ENCODE measurements at regions not wholly inside any gene's neighbourhood (a gene's known extent, or its start where the extent isn't known, plus 50 kb on each side); places are given as distances from the start of the nearest gene placed in this dataset.

DNA sequence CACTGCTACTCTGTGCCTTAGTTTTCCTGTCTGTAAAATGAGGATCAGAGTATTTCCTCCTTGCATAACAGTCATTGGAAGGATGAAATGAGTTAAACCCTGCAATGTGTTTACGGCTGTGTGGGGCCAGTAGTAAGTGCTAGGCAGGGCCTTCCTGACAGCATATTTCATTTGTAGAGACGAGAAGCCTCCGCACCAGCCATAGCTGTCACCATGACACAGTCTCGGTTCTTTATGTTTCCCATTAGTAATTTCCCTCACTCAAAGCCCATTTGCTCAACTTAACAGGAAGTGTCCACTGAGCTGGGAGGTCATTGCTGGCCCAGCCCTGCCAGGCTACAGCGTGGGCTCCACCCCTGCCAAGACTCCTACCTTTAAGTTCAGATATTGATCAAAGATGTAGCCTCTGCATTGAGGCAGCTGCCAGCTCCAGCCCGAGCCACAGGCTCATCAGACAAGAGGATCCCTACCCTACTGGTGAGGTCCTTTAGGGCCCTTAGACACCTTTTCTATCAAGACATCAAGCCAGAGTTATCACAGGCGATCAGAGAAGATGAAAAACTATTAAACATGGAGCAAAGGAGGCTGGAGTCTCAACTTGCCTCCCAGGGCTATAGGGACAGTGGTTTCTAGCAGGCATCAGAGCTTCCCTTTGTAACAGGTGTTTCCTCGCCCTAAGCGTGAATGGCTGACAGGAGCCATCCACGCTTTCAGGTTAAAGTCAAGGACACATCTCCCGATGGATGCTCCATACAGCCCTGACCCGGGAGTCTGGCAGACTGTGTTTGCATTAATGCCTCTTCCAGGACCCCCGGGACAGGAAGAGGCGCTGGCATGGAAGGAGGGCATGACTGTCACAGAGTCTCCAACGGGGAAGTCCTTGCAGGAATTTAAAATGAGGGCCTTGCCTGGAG is 251.7 kb downstream of the NDUFA10 start:
- ATAC-seq, result no peak
- TF ChIP-seq ZC3H10 (CRISPR knock-in tag; IDR thresholded peaks at IDR 0.05) (no peak), ZFP3 (CRISPR knock-in tag; IDR thresholded peaks at IDR 0.05) (no peak), ZFP30 (CRISPR knock-in tag; IDR thresholded peaks at IDR 0.05) (no peak), GLIS3 (CRISPR knock-in tag; IDR thresholded peaks at IDR 0.05) (no peak), ARNTL (CRISPR knock-in tag; IDR thresholded peaks at IDR 0.05; ENCODE audit: borderline replicate concordance, low read depth) (no peak), SNAI2 (CRISPR knock-in tag; IDR thresholded peaks at IDR 0.05) (no peak), OSR1 (CRISPR knock-in tag; IDR thresholded peaks at IDR 0.05) (no peak), ISL1 (CRISPR knock-in tag; IDR thresholded peaks at IDR 0.05) (no peak), TOX (CRISPR knock-in tag; IDR thresholded peaks at IDR 0.05; ENCODE audit: borderline replicate concordance) (no peak), ZNF8 (CRISPR knock-in tag; IDR thresholded peaks at IDR 0.05) (no peak), ESRRG (CRISPR knock-in tag; IDR thresholded peaks at IDR 0.05) (no peak), ZNF565 (CRISPR knock-in tag; conservative IDR thresholded peaks at IDR 0.05; ENCODE audit: low read depth) (no peak)
- TF ChIP-seq, protein P1, sequence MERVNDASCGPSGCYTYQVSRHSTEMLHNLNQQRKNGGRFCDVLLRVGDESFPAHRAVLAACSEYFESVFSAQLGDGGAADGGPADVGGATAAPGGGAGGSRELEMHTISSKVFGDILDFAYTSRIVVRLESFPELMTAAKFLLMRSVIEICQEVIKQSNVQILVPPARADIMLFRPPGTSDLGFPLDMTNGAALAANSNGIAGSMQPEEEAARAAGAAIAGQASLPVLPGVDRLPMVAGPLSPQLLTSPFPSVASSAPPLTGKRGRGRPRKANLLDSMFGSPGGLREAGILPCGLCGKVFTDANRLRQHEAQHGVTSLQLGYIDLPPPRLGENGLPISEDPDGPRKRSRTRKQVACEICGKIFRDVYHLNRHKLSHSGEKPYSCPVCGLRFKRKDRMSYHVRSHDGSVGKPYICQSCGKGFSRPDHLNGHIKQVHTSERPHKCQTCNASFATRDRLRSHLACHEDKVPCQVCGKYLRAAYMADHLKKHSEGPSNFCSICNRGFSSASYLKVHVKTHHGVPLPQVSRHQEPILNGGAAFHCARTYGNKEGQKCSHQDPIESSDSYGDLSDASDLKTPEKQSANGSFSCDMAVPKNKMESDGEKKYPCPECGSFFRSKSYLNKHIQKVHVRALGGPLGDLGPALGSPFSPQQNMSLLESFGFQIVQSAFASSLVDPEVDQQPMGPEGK (CRISPR knock-in tag; IDR thresholded peaks at IDR 0.05; ENCODE audit: borderline replicate concordance), result no peak
- TF ChIP-seq, protein P2, sequence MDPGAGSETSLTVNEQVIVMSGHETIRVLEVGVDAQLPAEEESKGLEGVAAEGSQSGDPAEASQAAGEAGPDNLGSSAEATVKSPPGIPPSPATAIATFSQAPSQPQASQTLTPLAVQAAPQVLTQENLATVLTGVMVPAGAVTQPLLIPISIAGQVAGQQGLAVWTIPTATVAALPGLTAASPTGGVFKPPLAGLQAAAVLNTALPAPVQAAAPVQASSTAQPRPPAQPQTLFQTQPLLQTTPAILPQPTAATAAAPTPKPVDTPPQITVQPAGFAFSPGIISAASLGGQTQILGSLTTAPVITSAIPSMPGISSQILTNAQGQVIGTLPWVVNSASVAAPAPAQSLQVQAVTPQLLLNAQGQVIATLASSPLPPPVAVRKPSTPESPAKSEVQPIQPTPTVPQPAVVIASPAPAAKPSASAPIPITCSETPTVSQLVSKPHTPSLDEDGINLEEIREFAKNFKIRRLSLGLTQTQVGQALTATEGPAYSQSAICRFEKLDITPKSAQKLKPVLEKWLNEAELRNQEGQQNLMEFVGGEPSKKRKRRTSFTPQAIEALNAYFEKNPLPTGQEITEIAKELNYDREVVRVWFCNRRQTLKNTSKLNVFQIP (CRISPR knock-in tag; IDR thresholded peaks at IDR 0.05; ENCODE audit: borderline replicate concordance, low read depth), result no peak
- TF ChIP-seq, protein P3, sequence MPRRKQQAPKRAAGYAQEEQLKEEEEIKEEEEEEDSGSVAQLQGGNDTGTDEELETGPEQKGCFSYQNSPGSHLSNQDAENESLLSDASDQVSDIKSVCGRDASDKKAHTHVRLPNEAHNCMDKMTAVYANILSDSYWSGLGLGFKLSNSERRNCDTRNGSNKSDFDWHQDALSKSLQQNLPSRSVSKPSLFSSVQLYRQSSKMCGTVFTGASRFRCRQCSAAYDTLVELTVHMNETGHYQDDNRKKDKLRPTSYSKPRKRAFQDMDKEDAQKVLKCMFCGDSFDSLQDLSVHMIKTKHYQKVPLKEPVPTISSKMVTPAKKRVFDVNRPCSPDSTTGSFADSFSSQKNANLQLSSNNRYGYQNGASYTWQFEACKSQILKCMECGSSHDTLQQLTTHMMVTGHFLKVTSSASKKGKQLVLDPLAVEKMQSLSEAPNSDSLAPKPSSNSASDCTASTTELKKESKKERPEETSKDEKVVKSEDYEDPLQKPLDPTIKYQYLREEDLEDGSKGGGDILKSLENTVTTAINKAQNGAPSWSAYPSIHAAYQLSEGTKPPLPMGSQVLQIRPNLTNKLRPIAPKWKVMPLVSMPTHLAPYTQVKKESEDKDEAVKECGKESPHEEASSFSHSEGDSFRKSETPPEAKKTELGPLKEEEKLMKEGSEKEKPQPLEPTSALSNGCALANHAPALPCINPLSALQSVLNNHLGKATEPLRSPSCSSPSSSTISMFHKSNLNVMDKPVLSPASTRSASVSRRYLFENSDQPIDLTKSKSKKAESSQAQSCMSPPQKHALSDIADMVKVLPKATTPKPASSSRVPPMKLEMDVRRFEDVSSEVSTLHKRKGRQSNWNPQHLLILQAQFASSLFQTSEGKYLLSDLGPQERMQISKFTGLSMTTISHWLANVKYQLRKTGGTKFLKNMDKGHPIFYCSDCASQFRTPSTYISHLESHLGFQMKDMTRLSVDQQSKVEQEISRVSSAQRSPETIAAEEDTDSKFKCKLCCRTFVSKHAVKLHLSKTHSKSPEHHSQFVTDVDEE (CRISPR knock-in tag; IDR thresholded peaks at IDR 0.05), result no peak

DNA sequence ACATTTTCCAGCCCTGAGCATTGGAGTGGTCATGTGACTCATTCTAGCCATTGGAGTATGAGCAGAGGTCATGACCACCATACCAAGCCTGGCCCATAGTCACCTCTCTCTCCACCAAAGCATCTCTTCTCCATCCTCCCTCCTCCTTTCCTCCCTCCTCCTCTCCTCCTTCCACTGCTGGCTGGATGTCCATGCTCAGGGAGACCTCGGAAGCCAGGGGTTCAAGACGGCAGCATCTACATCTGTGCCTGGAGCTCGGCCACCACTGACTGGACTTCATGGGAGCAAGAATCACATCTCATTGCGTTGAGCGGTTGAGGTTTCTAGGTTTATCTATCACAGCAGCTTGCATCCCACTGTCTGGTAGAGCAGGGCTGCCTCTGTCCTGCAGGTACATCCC is 252.4 kb downstream of the NDUFA10 start:
- TF ChIP-seq ZNF565 (CRISPR knock-in tag; conservative IDR thresholded peaks at IDR 0.05; ENCODE audit: low read depth) (no peak), TCF4 (CRISPR knock-in tag; IDR thresholded peaks at IDR 0.05; ENCODE audit: borderline replicate concordance) (no peak), ZNF70 (CRISPR knock-in tag; IDR thresholded peaks at IDR 0.05) (no peak), OSR1 (CRISPR knock-in tag; IDR thresholded peaks at IDR 0.05) (no peak), BACH2 (CRISPR knock-in tag; IDR thresholded peaks at IDR 0.05; ENCODE audit: borderline replicate concordance) (no peak), RARB (CRISPR knock-in tag; IDR thresholded peaks at IDR 0.05) (no peak), ARNTL (CRISPR knock-in tag; IDR thresholded peaks at IDR 0.05; ENCODE audit: borderline replicate concordance, low read depth) (no peak)
- TF ChIP-seq, protein P1 (CRISPR knock-in tag; IDR thresholded peaks at IDR 0.05; ENCODE audit: borderline replicate concordance), result no peak
- TF ChIP-seq, protein P2 (CRISPR knock-in tag; IDR thresholded peaks at IDR 0.05; ENCODE audit: borderline replicate concordance, low read depth), result no peak
- no peak for ATAC-seq
